ENCODE measurements at regions not wholly inside any gene's neighbourhood (a gene's known extent, or its start where the extent isn't known, plus 50 kb on each side); places are given as distances from the start of the nearest gene placed in this dataset.

- TF ChIP-seq POLR2A (IDR thresholded peaks at IDR 0.05; ENCODE audit: low read depth, low read length) (no peak), SPI1 (IDR thresholded peaks at IDR 0.05; ENCODE audit: low read depth, low read length) (no peak), POLR2AphosphoS5 (IDR thresholded peaks at IDR 0.05; ENCODE audit: low read depth, low read length) (no peak), TAF1 (IDR thresholded peaks at IDR 0.05; ENCODE audit: low read depth, low read length) (no peak), PAX5 (IDR thresholded peaks at IDR 0.05; ENCODE audit: insufficient read depth, low read length, severe bottlenecking) (no peak), POU2F2 (IDR thresholded peaks at IDR 0.05; ENCODE audit: low read depth, low read length) (no peak)
These were observed 181.7 kb upstream of the ARID2 start for GRCh38 chr12:45547822-45548221.

Data from GM12891 (cell line).